SK-N-SH (cell line): ENCODE measurements at regions not wholly inside any gene's neighbourhood (a gene's known extent, or its start where the extent isn't known, plus 50 kb on each side); places are given as distances from the start of the nearest gene placed in this dataset.
A peak's percentile ranks its signal among the peaks of the same experiment; 100 is the strongest.

Experiments used
- CTCF ChIA-PET: fragments of 300-600, 350-600 bp; formaldehyde crosslinking; extraction: SDS; loops from one replicate; lab custom pipeline; 2021; lab: Yijun Ruan, JAX
- POLR2A ChIA-PET: fragments of 350-600 bp; sonication (Branson Sonifier 250); formaldehyde crosslinking; extraction: SDS; loops from one replicate; lab custom pipeline; 2020; ENCODE audit warnings: antibody characterized with exemption, inconsistent platforms; lab: Yijun Ruan, JAX
- DNase-seq: peaks from one replicate; pipeline ENCODE4 v3.0.0; 2012
- H2AFZ ChIP-seq: fragments of 200-600 bp; sonication (generic); 2 replicates; pipeline ENCODE4 v1.8.1; 2016; ENCODE audit warnings: antibody characterized with exemption, mild to moderate bottlenecking, low read depth
- H3F3A ChIP-seq: fragments of 200-600 bp; sonication (generic); replicated peaks from 2 replicates; pipeline ENCODE3; 2016; ENCODE audit warnings: antibody characterized with exemption, mild to moderate bottlenecking; ENCODE audit not compliant: insufficient read depth
- H3K27ac ChIP-seq, 2 experiments: fragments of 200-500 bp in 1 of 2; fragments of 200-600 bp in 1 of 2; sonication (Bioruptor generic) in 1 of 2; sonication (generic), shearing (Covaris generic) in 1 of 2; 2 replicates each; pipeline versions ENCODE4 v1.5.1 to v1.6.1; 2014 to 2016; ENCODE audit warnings: low read depth in 2 of 2, inconsistent platforms in 1 of 2, low read length in 1 of 2, mild to moderate bottlenecking in 1 of 2, mixed read lengths in 1 of 2
- H3K27me3 ChIP-seq: fragments of 200-600 bp; sonication (generic), shearing (Covaris generic); 2 replicates; pipeline ENCODE4 v1.6.1; 2016; ENCODE audit warnings: mixed run types; ENCODE audit not compliant: insufficient read depth
- H3K36me3 ChIP-seq, 2 experiments: fragments of 200-500 bp in 1 of 2; fragments of 200-600 bp in 1 of 2; sonication (Bioruptor generic) in 1 of 2; sonication (generic) in 1 of 2; replicated peaks in 1 of 2; 2 replicates each; pipeline versions ENCODE3 to v1.5.1; 2014 to 2016; ENCODE audit warnings: low read length in 1 of 2, mild to moderate bottlenecking in 1 of 2; ENCODE audit not compliant: insufficient read depth in 2 of 2, control insufficient read depth in 1 of 2
- H3K4me1 ChIP-seq, 2 experiments: fragments of 200-500 bp in 1 of 2; fragments of 200-600 bp in 1 of 2; sonication (Bioruptor generic) in 1 of 2; sonication (generic), shearing (Covaris generic) in 1 of 2; 2 replicates each; pipeline versions ENCODE4 v1.5.1 to v1.6.1; 2014 to 2016; ENCODE audit warnings: low read depth in 1 of 2, low read length in 1 of 2, mixed run types in 1 of 2; ENCODE audit not compliant: insufficient read depth in 2 of 2, control insufficient read depth in 1 of 2
- H3K4me2 ChIP-seq: fragments of 200-600 bp; sonication (generic), shearing (Covaris generic); 2 replicates; pipeline ENCODE4 v1.6.1; 2017; ENCODE audit warnings: mixed run types
- H3K4me3 ChIP-seq, 2 experiments: fragments of 200-500 bp in 1 of 2; fragments of 200-600 bp in 1 of 2; sonication (Bioruptor generic) in 1 of 2; sonication (generic), shearing (Covaris generic) in 1 of 2; 2 replicates each; pipeline versions ENCODE4 v1.5.1 to v1.8.1; 2014 to 2016; ENCODE audit warnings: low read depth in 2 of 2, inconsistent platforms in 1 of 2, low read length in 1 of 2, mild to moderate bottlenecking in 1 of 2, mixed read lengths in 1 of 2, moderate library complexity in 1 of 2
- H3K79me2 ChIP-seq: fragments of 200-600 bp; sonication (generic); 2 replicates; pipeline ENCODE4 v1.8.1; 2017; ENCODE audit warnings: mild to moderate bottlenecking; ENCODE audit not compliant: insufficient read depth
- H3K9ac ChIP-seq: fragments of 200-600 bp; sonication (generic); 2 replicates; pipeline ENCODE4 v1.6.1; 2017; ENCODE audit warnings: mixed run types
- H3K9me2 ChIP-seq: fragments of 200-600 bp; sonication (generic); 2 replicates; pipeline ENCODE4 v1.6.1; 2017; ENCODE audit warnings: mixed run types
- H3K9me3 ChIP-seq: fragments of 200-600 bp; sonication (generic); 2 replicates; pipeline ENCODE4 v1.6.1; 2017; ENCODE audit warnings: mixed run types, mild to moderate bottlenecking, moderate library complexity
- H4K20me1 ChIP-seq: fragments of 200-600 bp; sonication (generic); 2 replicates; pipeline ENCODE4 v1.6.1; 2017; ENCODE audit warnings: mild to moderate bottlenecking, mixed run types; ENCODE audit not compliant: insufficient read depth
- CHD2 ChIP-seq: fragments of 150-350 bp; IDR thresholded peaks from 2 replicates; pipeline ENCODE4 v1.6.1; 2018; ENCODE audit warnings: low read length; ENCODE audit not compliant: partially characterized antibody
- EP300 ChIP-seq, 2 experiments: IDR thresholded peaks; 2 replicates each; pipeline versions ENCODE4 v1.4.0 to v1.6.1; 2012; ENCODE audit warnings: borderline replicate concordance in 1 of 2, low read depth in 1 of 2, low read length in 1 of 2
- EZH2phosphoT487 ChIP-seq: fragments of 200-600 bp; sonication (generic); IDR thresholded peaks from 2 replicates; pipeline ENCODE4 v1.6.1; 2017; ENCODE audit warnings: low read depth, mixed run types, mild to moderate bottlenecking, antibody characterized with exemption, moderate library complexity, borderline replicate concordance
- GATA2 ChIP-seq: sonication (generic); formaldehyde crosslinking; IDR thresholded peaks from 2 replicates; pipeline ENCODE4 v1.5.0; 2020; ENCODE audit warnings: mild to moderate bottlenecking, missing genetic modification reagents
- MEF2A ChIP-seq: IDR thresholded peaks from 2 replicates; pipeline ENCODE4 v1.4.0; 2012; ENCODE audit warnings: low read depth, borderline replicate concordance
- NFIC ChIP-seq: IDR thresholded peaks from 2 replicates; pipeline ENCODE4 v1.4.0; 2012; ENCODE audit warnings: borderline replicate concordance
- NRF1 ChIP-seq: IDR thresholded peaks from 2 replicates; pipeline ENCODE4 v1.6.1; 2012; ENCODE audit warnings: low read depth, mild to moderate bottlenecking, low read length
- RAD21 ChIP-seq: IDR thresholded peaks from 2 replicates; pipeline ENCODE4 v1.6.1; 2012; ENCODE audit warnings: mild to moderate bottlenecking, low read length
- RFX5 ChIP-seq: IDR thresholded peaks from 2 replicates; pipeline ENCODE4 v1.6.1; 2012; ENCODE audit warnings: mild to moderate bottlenecking, improper control_type of control experiment, low read length
- RXRA ChIP-seq: IDR thresholded peaks from 2 replicates; pipeline ENCODE4 v1.4.0; 2012; ENCODE audit warnings: low read depth, mild to moderate bottlenecking, borderline replicate concordance
- SIN3A ChIP-seq: IDR thresholded peaks from 2 replicates; pipeline ENCODE4 v1.6.1; 2012; ENCODE audit warnings: low read depth, mild to moderate bottlenecking, low read length, moderate library complexity, borderline replicate concordance
- SMC3 ChIP-seq: IDR thresholded peaks from 2 replicates; pipeline ENCODE4 v1.6.1; 2012; ENCODE audit warnings: low read depth, low read length, improper control_type of control experiment
- TAF1 ChIP-seq: IDR thresholded peaks from 2 replicates; pipeline ENCODE4 v1.6.1; 2012; ENCODE audit warnings: low read depth, mild to moderate bottlenecking, low read length, moderate library complexity, borderline replicate concordance
- TCF12 ChIP-seq: IDR thresholded peaks from 2 replicates; pipeline ENCODE4 v1.4.0; 2012
- YY1 ChIP-seq: IDR thresholded peaks from 2 replicates; pipeline ENCODE4 v1.4.0; 2012; ENCODE audit warnings: low read depth, mild to moderate bottlenecking
- WGBS: methylation state at CpG from one replicate; pipeline ENCODE4 v1.1.6; 2017; ENCODE audit warnings: low lambda C conversion rate; 5-methylcytosine and 5-hydroxymethylcytosine counted together
- TF ChIP-seq, protein P1 (sequence below): fragments of 150-350 bp; IDR thresholded peaks from 2 replicates; pipeline ENCODE4 v1.6.1; 2017; ENCODE audit warnings: antibody characterized with exemption, low read length, low read depth, borderline replicate concordance
- TF ChIP-seq, protein P2 (sequence below): IDR thresholded peaks from 2 replicates; pipeline ENCODE4; 2012
- TF ChIP-seq, protein P3 (sequence below): IDR thresholded peaks from 2 replicates; pipeline ENCODE4 v1.6.1; 2012; ENCODE audit warnings: mild to moderate bottlenecking, low read depth, low read length, moderate library complexity

DNA sequence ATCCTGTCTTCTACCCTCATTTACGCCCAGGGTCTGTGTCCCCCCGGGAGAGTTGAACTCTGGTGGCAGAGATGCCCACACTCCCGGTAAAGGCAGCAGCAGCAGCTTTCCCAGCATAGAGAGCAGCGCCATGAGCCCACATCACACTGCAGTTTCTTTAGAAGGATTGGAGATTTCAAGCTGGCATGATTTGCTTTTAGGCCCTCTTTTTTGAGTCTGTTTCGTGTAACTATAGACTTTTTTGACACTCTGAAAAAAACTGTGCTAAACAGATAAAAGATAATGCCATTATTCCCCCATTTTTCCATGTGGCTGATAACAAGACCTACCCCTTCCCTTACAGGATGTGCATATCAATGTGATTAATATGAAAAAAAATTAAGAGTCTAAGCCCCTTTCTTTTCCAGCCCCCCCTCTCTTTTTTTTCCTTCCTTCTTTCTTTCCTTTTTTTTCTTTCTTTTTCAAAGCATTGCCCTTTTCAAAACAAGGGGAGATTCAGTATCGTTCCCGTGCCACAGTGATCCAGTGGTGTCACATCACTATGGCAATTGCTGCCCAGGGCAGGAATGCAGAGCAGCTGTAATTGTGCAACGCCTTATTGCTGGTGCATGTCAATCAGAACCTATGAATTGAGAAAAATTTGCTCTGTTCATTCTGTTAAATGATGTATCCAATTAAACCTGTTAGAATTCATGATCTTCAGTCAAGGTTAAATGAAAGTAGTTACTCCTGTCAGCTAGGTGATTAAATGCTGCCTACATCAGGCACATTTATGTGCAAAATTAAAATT, 104.5 kb downstream of the CDCA7 start:
- no peaks in the 10 kb centered on the region for H3K9me2 ChIP-seq
- no peaks in the 10 kb centered on the region; the same call in 1 of the 2 replicates for H3K27me3 ChIP-seq
- H3K36me3 ChIP-seq = no peaks in the 10 kb centered on the region
- H4K20me1 ChIP-seq = no peaks in the 10 kb centered on the region
- no peak overlapping the region for H2AFZ ChIP-seq
- ChIA-PET POLR2A (no interaction called here), CTCF (interaction anchor here (1.1 to 2.0 kb wide), 3 partner anchors 10 to 56 kb away, joined by 3 to 12 read pairs (median 3); no protein-coding TSS in a partner anchor)
- H3K4me1 ChIP-seq = peaks cover 0 to 7% of the 10 kb centered on the region in 2 experiments; a peak in 1 of 4 replicates
- H3K4me2 ChIP-seq = no peak overlapping the region
- WGBS = 37% methylated on average over 8 of the region's 8 CpGs
- no peak overlapping the region for H3K27ac ChIP-seq
- H3K79me2 ChIP-seq = no peaks in the 10 kb centered on the region
- H3F3A ChIP-seq = no peaks in the 10 kb centered on the region
- no peak for TF ChIP-seq MEF2A
- no peak for TF ChIP-seq TAF1
- TF ChIP-seq RAD21 = no peak
- peak; percentile 60 for TF ChIP-seq GATA2 (CRISPR knock-in tag)
- TF ChIP-seq SMC3 = no peak
- TF ChIP-seq, all 33 proteins: peak for 1
- H3K9me3 ChIP-seq = no peaks in the 10 kb centered on the region
- peak; percentile 56 for DNase-seq
- no peak overlapping the region for H3K9ac ChIP-seq
- no peak overlapping the region for H3K4me3 ChIP-seq

DNA sequence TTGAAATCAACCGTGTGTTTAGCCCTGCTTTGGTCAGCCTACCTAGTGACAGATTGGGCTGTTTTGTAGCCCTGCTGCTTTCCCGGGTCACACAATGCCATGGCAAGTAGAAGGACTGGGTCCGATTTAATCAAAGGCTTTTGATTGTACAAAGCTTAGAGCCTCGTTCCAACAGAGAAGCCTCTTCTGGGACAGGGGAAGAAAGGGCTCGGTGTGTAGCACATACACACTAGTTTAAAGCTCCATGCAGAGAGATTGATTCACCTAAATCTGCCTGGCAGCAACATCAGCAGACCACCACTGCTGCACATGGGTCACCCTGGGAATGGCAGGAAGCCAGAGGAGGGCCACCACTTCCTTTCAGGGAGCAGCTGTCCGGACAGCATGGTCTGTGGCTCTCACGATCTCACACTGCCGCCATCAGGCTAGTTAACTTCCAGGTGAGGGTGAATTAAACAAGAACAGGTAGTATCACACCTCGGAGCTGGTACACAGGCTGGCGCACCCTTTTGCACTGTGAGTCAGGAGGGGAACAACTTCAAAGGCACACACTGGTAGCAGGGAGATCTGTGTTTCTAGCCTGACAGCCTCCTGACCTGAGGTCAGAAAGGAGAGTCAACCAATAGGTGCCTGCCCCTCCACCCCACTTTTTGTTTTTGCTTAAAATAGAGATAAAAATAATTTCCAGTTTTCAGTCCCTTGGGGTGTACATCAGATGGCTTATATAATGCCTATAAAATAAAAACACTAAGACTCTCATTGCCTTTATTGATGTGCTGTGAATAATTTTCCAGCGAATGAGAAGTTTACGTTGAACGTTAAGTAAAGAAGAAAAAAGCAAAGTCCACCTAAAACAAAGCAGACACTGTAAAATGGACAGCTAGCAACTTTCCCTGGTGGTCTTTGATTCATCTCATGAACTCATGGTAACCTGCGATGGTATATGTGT, 108.5 kb downstream of the CDCA7 start:
- H3K4me1 ChIP-seq = peaks cover 0 to 7% of the 10 kb centered on the region in 2 experiments; a peak in 1 of 4 replicates
- H3K79me2 ChIP-seq = no peaks in the 10 kb centered on the region
- no peak overlapping the region for H3K27ac ChIP-seq
- H3K27me3 ChIP-seq = no peaks in the 10 kb centered on the region; the same call in 1 of the 2 replicates
- 73% methylated on average over 14 of the region's 14 CpGs for WGBS
- no peaks in the 10 kb centered on the region for H3K9me2 ChIP-seq
- H3K36me3 ChIP-seq = no peaks in the 10 kb centered on the region
- no peak overlapping the region for H3K4me3 ChIP-seq
- no peaks in the 10 kb centered on the region for H3K9me3 ChIP-seq
- H4K20me1 ChIP-seq = no peaks in the 10 kb centered on the region
- CTCF ChIA-PET = interaction anchor here (1.3 kb wide), 1 partner anchor 14 kb away, joined by 4 read pairs; no protein-coding TSS in a partner anchor
- no peak overlapping the region for H2AFZ ChIP-seq
- H3K9ac ChIP-seq = no peak overlapping the region
- H3F3A ChIP-seq = no peaks in the 10 kb centered on the region
- POLR2A ChIA-PET = interaction anchor here (1.5 kb wide), 1 partner anchor 14 kb away, joined by 3 read pairs; no protein-coding TSS in a partner anchor
- no peak overlapping the region for H3K4me2 ChIP-seq
- DNase-seq = peak; percentile 27
- TF ChIP-seq SIN3A (no peak), NFIC (no peak), RFX5 (no peak), TAF1 (no peak), EP300 (IDR thresholded peaks at IDR 0.05; ENCODE audit: borderline replicate concordance in 1 of 2, low read depth in 1 of 2, low read length in 1 of 2) (no peak), CHD2 (no peak), NRF1 (no peak), RXRA (no peak), TCF12 (no peak), YY1 (no peak), EZH2phosphoT487 (no peak), MEF2A (no peak)
- TF ChIP-seq, protein P1, sequence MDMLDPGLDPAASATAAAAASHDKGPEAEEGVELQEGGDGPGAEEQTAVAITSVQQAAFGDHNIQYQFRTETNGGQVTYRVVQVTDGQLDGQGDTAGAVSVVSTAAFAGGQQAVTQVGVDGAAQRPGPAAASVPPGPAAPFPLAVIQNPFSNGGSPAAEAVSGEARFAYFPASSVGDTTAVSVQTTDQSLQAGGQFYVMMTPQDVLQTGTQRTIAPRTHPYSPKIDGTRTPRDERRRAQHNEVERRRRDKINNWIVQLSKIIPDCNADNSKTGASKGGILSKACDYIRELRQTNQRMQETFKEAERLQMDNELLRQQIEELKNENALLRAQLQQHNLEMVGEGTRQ = no peak
- TF ChIP-seq, protein P2, sequence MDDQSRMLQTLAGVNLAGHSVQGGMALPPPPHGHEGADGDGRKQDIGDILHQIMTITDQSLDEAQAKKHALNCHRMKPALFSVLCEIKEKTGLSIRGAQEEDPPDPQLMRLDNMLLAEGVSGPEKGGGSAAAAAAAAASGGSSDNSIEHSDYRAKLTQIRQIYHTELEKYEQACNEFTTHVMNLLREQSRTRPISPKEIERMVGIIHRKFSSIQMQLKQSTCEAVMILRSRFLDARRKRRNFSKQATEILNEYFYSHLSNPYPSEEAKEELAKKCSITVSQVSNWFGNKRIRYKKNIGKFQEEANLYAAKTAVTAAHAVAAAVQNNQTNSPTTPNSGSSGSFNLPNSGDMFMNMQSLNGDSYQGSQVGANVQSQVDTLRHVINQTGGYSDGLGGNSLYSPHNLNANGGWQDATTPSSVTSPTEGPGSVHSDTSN = no peak
- TF ChIP-seq, protein P3, sequence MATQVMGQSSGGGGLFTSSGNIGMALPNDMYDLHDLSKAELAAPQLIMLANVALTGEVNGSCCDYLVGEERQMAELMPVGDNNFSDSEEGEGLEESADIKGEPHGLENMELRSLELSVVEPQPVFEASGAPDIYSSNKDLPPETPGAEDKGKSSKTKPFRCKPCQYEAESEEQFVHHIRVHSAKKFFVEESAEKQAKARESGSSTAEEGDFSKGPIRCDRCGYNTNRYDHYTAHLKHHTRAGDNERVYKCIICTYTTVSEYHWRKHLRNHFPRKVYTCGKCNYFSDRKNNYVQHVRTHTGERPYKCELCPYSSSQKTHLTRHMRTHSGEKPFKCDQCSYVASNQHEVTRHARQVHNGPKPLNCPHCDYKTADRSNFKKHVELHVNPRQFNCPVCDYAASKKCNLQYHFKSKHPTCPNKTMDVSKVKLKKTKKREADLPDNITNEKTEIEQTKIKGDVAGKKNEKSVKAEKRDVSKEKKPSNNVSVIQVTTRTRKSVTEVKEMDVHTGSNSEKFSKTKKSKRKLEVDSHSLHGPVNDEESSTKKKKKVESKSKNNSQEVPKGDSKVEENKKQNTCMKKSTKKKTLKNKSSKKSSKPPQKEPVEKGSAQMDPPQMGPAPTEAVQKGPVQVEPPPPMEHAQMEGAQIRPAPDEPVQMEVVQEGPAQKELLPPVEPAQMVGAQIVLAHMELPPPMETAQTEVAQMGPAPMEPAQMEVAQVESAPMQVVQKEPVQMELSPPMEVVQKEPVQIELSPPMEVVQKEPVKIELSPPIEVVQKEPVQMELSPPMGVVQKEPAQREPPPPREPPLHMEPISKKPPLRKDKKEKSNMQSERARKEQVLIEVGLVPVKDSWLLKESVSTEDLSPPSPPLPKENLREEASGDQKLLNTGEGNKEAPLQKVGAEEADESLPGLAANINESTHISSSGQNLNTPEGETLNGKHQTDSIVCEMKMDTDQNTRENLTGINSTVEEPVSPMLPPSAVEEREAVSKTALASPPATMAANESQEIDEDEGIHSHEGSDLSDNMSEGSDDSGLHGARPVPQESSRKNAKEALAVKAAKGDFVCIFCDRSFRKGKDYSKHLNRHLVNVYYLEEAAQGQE = no peak
